WTC11 (cell line): ENCODE measurements at regions not wholly inside any gene's neighbourhood (a gene's known extent, or its start where the extent isn't known, plus 50 kb on each side); places are given as distances from the start of the nearest gene placed in this dataset.

Experiments used
- ATAC-seq: fragments of 200-7000 bp; cut with Tn5 transposase; 2 replicates; pipeline ENCODE4 v1.10.0; 2021; ENCODE audit warnings: mild to moderate bottlenecking, moderate library complexity
- CTCF ChIA-PET: fragments of 300-600 bp; sonication (Branson Sonifier 250); formaldehyde crosslinking; loops from one replicate; lab custom pipeline; 2021; ENCODE audit warnings: antibody characterized with exemption; lab: Charles Lee
- POLR2A ChIA-PET: fragments of 350-600 bp; sonication (Branson Sonifier 250); formaldehyde crosslinking; loops from one replicate; lab custom pipeline; 2021; ENCODE audit warnings: antibody characterized with exemption; lab: Charles Lee
- DNase-seq: peaks from one replicate; pipeline ENCODE4 v3.0.0; 2021; ENCODE audit warnings: low spot score
- H3K27ac Mint-ChIP-seq: 2 replicates; pipeline ENCODE4 v1.8.0; 2021; ENCODE audit warnings: mixed read lengths
- H3K27me3 Mint-ChIP-seq: 2 replicates; pipeline ENCODE4 v1.8.0; 2021; ENCODE audit warnings: low read depth, mild to moderate bottlenecking, moderate library complexity, mixed read lengths
- H3K36me3 Mint-ChIP-seq: 2 replicates; pipeline ENCODE4 v1.8.0; 2021; ENCODE audit warnings: mixed read lengths
- H3K4me1 Mint-ChIP-seq: 2 replicates; pipeline ENCODE4 v1.8.0; 2022; ENCODE audit warnings: mixed read lengths
- H3K4me3 Mint-ChIP-seq: 2 replicates; pipeline ENCODE4 v1.8.0; 2021; ENCODE audit warnings: mild to moderate bottlenecking, moderate library complexity, mixed read lengths
- H3K9me3 Mint-ChIP-seq: 2 replicates; pipeline ENCODE4 v1.8.0; 2021; ENCODE audit warnings: mixed read lengths
- ATF2 ChIP-seq: sonication (generic); formaldehyde crosslinking; IDR thresholded peaks from 2 replicates; pipeline ENCODE4 v1.8.1; 2022; ENCODE audit warnings: low read depth, missing genetic modification reagents, borderline replicate concordance
- ATF6 ChIP-seq: sonication (generic); formaldehyde crosslinking; IDR thresholded peaks from 2 replicates; pipeline ENCODE4 v1.8.1; 2023; ENCODE audit warnings: mild to moderate bottlenecking, missing genetic modification reagents
- CBFB ChIP-seq: sonication (generic); formaldehyde crosslinking; IDR thresholded peaks from 2 replicates; pipeline ENCODE4 v1.8.1; 2022; ENCODE audit warnings: mild to moderate bottlenecking, low read depth, missing genetic modification reagents
- E2F4 ChIP-seq: sonication (generic); formaldehyde crosslinking; IDR thresholded peaks from 2 replicates; pipeline ENCODE4 v1.8.1; 2022; ENCODE audit warnings: low read depth, mild to moderate bottlenecking, moderate library complexity, missing genetic modification reagents, borderline replicate concordance
- FOXJ3 ChIP-seq: sonication (generic); formaldehyde crosslinking; IDR thresholded peaks from 2 replicates; pipeline ENCODE4 v1.9.0; 2021; ENCODE audit warnings: missing genetic modification reagents, mild to moderate bottlenecking, borderline replicate concordance
- HMGA2 ChIP-seq: fragments of 250-450 bp; sonication (Bioruptor Pico); IDR thresholded peaks from 2 replicates; pipeline ENCODE4 v1.4.0; 2021; ENCODE audit warnings: mild to moderate bottlenecking, moderate library complexity
- KAT7 ChIP-seq: sonication (generic); formaldehyde crosslinking; IDR thresholded peaks from 2 replicates; pipeline ENCODE4 v1.8.1; 2023; ENCODE audit warnings: missing genetic modification reagents, mild to moderate bottlenecking, borderline replicate concordance
- NFATC4 ChIP-seq: fragments of 250-450 bp; sonication (Bioruptor Pico); IDR thresholded peaks from 2 replicates; pipeline ENCODE4 v1.9.0; 2021; ENCODE audit warnings: mild to moderate bottlenecking
- NR1H2 ChIP-seq: sonication (generic); formaldehyde crosslinking; IDR thresholded peaks from 2 replicates; pipeline ENCODE4 v1.9.0; 2021; ENCODE audit warnings: mild to moderate bottlenecking, moderate library complexity, missing genetic modification reagents
- OVOL2 ChIP-seq: fragments of 250-450 bp; sonication (Bioruptor Pico); IDR thresholded peaks from 2 replicates; pipeline ENCODE4 v1.9.0; 2021; ENCODE audit warnings: mild to moderate bottlenecking, borderline replicate concordance
- RELA ChIP-seq: sonication (generic); formaldehyde crosslinking; IDR thresholded peaks from 2 replicates; pipeline ENCODE4 v1.8.1; 2022; ENCODE audit warnings: missing genetic modification reagents, mild to moderate bottlenecking, borderline replicate concordance
- SP1 ChIP-seq: sonication (generic); formaldehyde crosslinking; conservative IDR thresholded peaks from 2 replicates; pipeline ENCODE4 v1.8.1; 2022; ENCODE audit warnings: missing genetic modification reagents
- TEAD4 ChIP-seq: sonication (generic); formaldehyde crosslinking; IDR thresholded peaks from 2 replicates; pipeline ENCODE4 v1.8.0; 2022; ENCODE audit warnings: mild to moderate bottlenecking, missing genetic modification reagents
- ZBTB43 ChIP-seq: sonication (generic); formaldehyde crosslinking; IDR thresholded peaks from 2 replicates; pipeline ENCODE4 v1.8.1; 2023; ENCODE audit warnings: mild to moderate bottlenecking, missing genetic modification reagents
- ZNF138 ChIP-seq: sonication (generic); formaldehyde crosslinking; conservative IDR thresholded peaks from 2 replicates; pipeline ENCODE4 v1.8.1; 2022; ENCODE audit warnings: mild to moderate bottlenecking, moderate library complexity, missing genetic modification reagents
- ZNF232 ChIP-seq: sonication (generic); formaldehyde crosslinking; IDR thresholded peaks from 2 replicates; pipeline ENCODE4 v1.8.0; 2022; ENCODE audit warnings: mild to moderate bottlenecking, missing genetic modification reagents
- ZNF263 ChIP-seq: sonication (generic); formaldehyde crosslinking; IDR thresholded peaks from 2 replicates; pipeline ENCODE4 v1.8.1; 2022; ENCODE audit warnings: low read depth, mild to moderate bottlenecking, moderate library complexity, missing genetic modification reagents
- ZNF425 ChIP-seq: fragments of 250-450 bp; sonication (Bioruptor Pico); conservative IDR thresholded peaks from 2 replicates; pipeline ENCODE4 v1.9.0; 2021; ENCODE audit warnings: mild to moderate bottlenecking
- ZNF532 ChIP-seq: fragments of 250-450 bp; sonication (Bioruptor Pico); IDR thresholded peaks from 2 replicates; pipeline ENCODE4 v1.9.0; 2021; ENCODE audit warnings: mild to moderate bottlenecking, borderline replicate concordance
- ZNF671 ChIP-seq: fragments of 250-450 bp; sonication (Bioruptor Pico); IDR thresholded peaks from 2 replicates; pipeline ENCODE4 v1.8.0; 2021; ENCODE audit warnings: mild to moderate bottlenecking

- no peak overlapping the region for H3K27ac Mint-ChIP-seq
- H3K27me3 Mint-ChIP-seq = no peaks in the 10 kb centered on the region
- peaks cover 16% of the 10 kb centered on the region for H3K9me3 Mint-ChIP-seq
- ChIA-PET CTCF (interaction anchor here (1.4 to 1.7 kb wide), 2 partner anchors 148 to 218 kb away, joined by 3 to 8 read pairs; no protein-coding TSS in a partner anchor), POLR2A (no interaction called here)
- ATAC-seq (no peak), DNase-seq (peak; percentile 19)
- H3K4me3 Mint-ChIP-seq = no peak overlapping the region
- TF ChIP-seq ZNF425 (no peak), NFATC4 (no peak), ZNF532 (CRISPR knock-in tag) (no peak), HMGA2 (CRISPR knock-in tag) (no peak), E2F4 (CRISPR knock-in tag) (no peak), ZNF138 (CRISPR knock-in tag) (no peak), NR1H2 (CRISPR knock-in tag) (no peak), ZNF232 (CRISPR knock-in tag) (no peak), ATF2 (no peak), ZBTB43 (CRISPR knock-in tag) (no peak), ZNF671 (CRISPR knock-in tag) (no peak)
- H3K36me3 Mint-ChIP-seq = peaks cover 8% of the 10 kb centered on the region
- H3K4me1 Mint-ChIP-seq = peaks cover 42% of the 10 kb centered on the region
Observed at GRCh38 chr12:39124768-39125167, 219.4 kb upstream of the CPNE8 start.

- peaks cover 16% of the 10 kb centered on the region for H3K9me3 Mint-ChIP-seq
- H3K4me3 Mint-ChIP-seq = no peak overlapping the region
- DNase-seq (no peak), ATAC-seq (no peak)
- CTCF ChIA-PET = interaction anchor here (1.2 to 1.8 kb wide), 4 partner anchors 14 to 149 kb away, joined by 3 to 10 read pairs (median 6); no protein-coding TSS in a partner anchor
- POLR2A ChIA-PET = no interaction called here
- H3K27me3 Mint-ChIP-seq = no peaks in the 10 kb centered on the region
- peaks cover 8% of the 10 kb centered on the region for H3K36me3 Mint-ChIP-seq
- peaks cover 36% of the 10 kb centered on the region for H3K4me1 Mint-ChIP-seq
- peak overlapping the region; percentile 72; the same call in 1 of the 2 replicates for H3K27ac Mint-ChIP-seq
- TF ChIP-seq RELA (CRISPR knock-in tag) (no peak), ZNF425 (no peak), TEAD4 (CRISPR knock-in tag) (no peak), ZNF263 (no peak), ATF6 (CRISPR knock-in tag) (no peak), CBFB (CRISPR knock-in tag) (no peak), KAT7 (CRISPR knock-in tag) (no peak), OVOL2 (CRISPR knock-in tag) (no peak), SP1 (no peak), FOXJ3 (CRISPR knock-in tag) (no peak)
Observed at GRCh38 chr12:39123580-39124253, 218.3 kb upstream of the CPNE8 start.
